ENCODE measurements at regions not wholly inside any gene's neighbourhood (a gene's known extent, or its start where the extent isn't known, plus 50 kb on each side); places are given as distances from the start of the nearest gene placed in this dataset.

GRCh38 chr16:48487287-48487686 lies 102.1 kb upstream of the SIAH1 start:
- TF ChIP-seq CTCF (conservative IDR thresholded peaks at IDR 0.05): no peak
- Mint-ChIP-seq H3K4me3 (no peak overlapping the region), H3K4me1 (ENCODE audit: unreplicated experiment) (no peaks in the 10 kb centered on the region), H3K9me3 (no peaks in the 10 kb centered on the region), H3K36me3 (no peaks in the 10 kb centered on the region), H3K27ac (no peak overlapping the region), H3K27me3 (peaks cover 25% of the 10 kb centered on the region)
- DNase-seq (ENCODE audit: extremely low spot score, unreplicated experiment): no peak

DNA sequence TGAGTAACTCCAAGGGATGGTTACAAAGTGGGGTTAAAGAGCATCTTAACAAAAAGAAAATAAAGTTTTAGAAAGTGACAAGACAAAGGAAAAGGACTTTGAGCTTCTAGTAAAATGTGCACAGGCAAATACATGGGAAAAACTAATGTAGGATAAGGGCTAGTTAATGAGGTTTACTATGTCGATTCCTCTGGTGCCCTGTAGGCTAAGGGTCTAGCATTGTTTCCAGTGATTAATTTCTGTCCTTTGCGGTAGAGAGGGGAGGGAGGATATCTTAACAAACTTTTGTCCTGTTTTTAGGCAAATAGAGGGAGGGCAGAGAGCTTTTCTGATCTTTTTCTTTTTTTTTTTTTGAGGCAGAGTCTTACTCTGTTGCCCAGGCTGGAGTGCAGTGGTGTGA lies 96.6 kb upstream of the SIAH1 start:
- Mint-ChIP-seq H3K27ac (no peak overlapping the region), H3K9me3 (peaks cover 5% of the 10 kb centered on the region), H3K4me3 (no peak overlapping the region), H3K36me3 (no peaks in the 10 kb centered on the region), H3K4me1 (ENCODE audit: unreplicated experiment) (peaks cover 5% of the 10 kb centered on the region), H3K27me3 (peaks cover 7% of the 10 kb centered on the region)
- TF ChIP-seq CTCF (conservative IDR thresholded peaks at IDR 0.05): no peak
- no peak for DNase-seq (ENCODE audit: extremely low spot score, unreplicated experiment)

DNA sequence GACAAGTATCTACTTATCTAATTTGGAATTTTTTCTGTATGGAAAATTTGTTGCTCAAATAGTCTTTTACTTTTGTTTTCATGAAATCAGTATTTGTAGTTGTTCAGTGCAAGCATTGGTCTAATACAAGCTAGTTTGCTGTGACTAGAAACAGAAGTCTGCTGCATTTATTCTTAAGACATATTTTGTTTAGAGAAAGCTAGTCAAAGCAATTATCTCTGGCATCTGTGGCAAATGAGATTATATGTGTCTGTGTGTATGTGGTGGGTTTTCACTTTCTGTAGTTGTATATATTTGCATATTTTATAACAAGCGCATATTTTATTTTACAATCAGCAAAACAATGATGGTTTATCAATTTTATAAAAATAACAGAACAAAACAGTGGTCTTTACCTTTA lies 96.0 kb upstream of the SIAH1 start:
- Mint-ChIP-seq H3K4me1 (ENCODE audit: unreplicated experiment) (peaks cover 5% of the 10 kb centered on the region), H3K27me3 (peaks cover under 1% of the 10 kb centered on the region)
- TF ChIP-seq CTCF (conservative IDR thresholded peaks at IDR 0.05): no peak

GRCh38 chr16:48479955-48480354 lies 94.7 kb upstream of the SIAH1 start:
- no peak for TF ChIP-seq CTCF (conservative IDR thresholded peaks at IDR 0.05)
- DNase-seq (ENCODE audit: extremely low spot score, unreplicated experiment): no peak
- no peaks in the 10 kb centered on the region for H3K36me3 Mint-ChIP-seq
- H3K27me3 Mint-ChIP-seq: no peaks in the 10 kb centered on the region
- H3K4me1 Mint-ChIP-seq (ENCODE audit: unreplicated experiment): peaks cover 5% of the 10 kb centered on the region
- H3K9me3 Mint-ChIP-seq: peaks cover 5% of the 10 kb centered on the region
- H3K27ac Mint-ChIP-seq: no peak overlapping the region
- H3K4me3 Mint-ChIP-seq: no peak overlapping the region

More for the DNA sequence above, 96.0 kb upstream of the SIAH1 start:
- Mint-ChIP-seq H3K4me3 (no peak overlapping the region), H3K36me3 (no peaks in the 10 kb centered on the region), H3K9me3 (peaks cover 5% of the 10 kb centered on the region), H3K27ac (no peak overlapping the region)
- DNase-seq (ENCODE audit: extremely low spot score, unreplicated experiment): no peak

DNA sequence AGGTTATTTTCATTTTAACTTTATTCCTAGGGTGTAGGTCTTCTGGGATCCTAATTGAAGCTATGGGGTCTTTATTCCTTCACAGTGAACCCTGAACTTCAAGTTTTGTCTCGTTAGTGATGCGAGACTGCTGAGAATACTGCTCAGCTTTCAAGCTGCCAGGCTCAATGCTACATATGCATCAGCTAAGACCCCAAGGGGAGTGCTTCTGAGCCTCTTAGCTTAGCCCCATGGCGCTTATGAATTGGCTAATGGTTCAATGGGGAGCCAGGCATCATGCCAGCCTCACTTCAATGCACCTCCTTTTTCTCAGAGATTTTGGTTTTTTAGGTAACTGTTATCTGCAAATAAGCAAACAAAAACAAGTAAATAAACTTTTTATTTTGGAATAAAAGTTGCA lies 94.1 kb upstream of the SIAH1 start:
- no peak overlapping the region for H3K27ac Mint-ChIP-seq
- no peaks in the 10 kb centered on the region for H3K27me3 Mint-ChIP-seq
- peaks cover 5% of the 10 kb centered on the region for H3K9me3 Mint-ChIP-seq
- H3K4me1 Mint-ChIP-seq (ENCODE audit: unreplicated experiment): peaks cover 5% of the 10 kb centered on the region
- no peak overlapping the region for H3K4me3 Mint-ChIP-seq
- no peaks in the 10 kb centered on the region for H3K36me3 Mint-ChIP-seq
- TF ChIP-seq CTCF (conservative IDR thresholded peaks at IDR 0.05): no peak
- DNase-seq (ENCODE audit: extremely low spot score, unreplicated experiment): no peak

DNA sequence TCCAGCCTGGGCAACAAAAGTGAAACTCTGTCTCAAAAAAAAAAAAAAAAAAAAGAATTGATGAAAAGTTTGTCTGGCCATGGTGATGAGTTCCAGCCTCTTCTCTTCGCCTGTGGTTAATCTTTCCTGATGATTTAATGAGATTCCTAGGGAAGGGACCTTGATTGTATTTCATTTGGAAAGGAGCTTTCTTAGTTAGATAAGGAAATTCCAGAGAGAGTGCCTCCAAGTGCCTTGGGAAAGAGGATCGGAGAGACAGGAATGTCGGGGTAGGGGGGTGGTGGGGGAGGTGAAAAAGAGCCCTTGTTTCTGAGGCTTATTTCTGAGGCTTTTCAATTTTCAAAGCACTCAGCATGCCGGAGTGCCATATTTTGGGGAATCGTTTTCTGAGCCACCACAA lies 93.2 kb upstream of the SIAH1 start:
- Mint-ChIP-seq H3K4me3 (no peak overlapping the region), H3K27ac (no peak overlapping the region), H3K27me3 (no peaks in the 10 kb centered on the region), H3K9me3 (peaks cover 5% of the 10 kb centered on the region), H3K36me3 (no peaks in the 10 kb centered on the region), H3K4me1 (ENCODE audit: unreplicated experiment) (peaks cover 5% of the 10 kb centered on the region)
- TF ChIP-seq CTCF (conservative IDR thresholded peaks at IDR 0.05): no peak
- no peak for DNase-seq (ENCODE audit: extremely low spot score, unreplicated experiment)
